HEK293 (cell line): ENCODE measurements at regions not wholly inside any gene's neighbourhood (a gene's known extent, or its start where the extent isn't known, plus 50 kb on each side); places are given as distances from the start of the nearest gene placed in this dataset.

Source experiments
- ATF2 ChIP-seq: fragments of 450-650 bp; formaldehyde crosslinking; IDR thresholded peaks from 2 replicates; pipeline ENCODE4 v1.5.1; 2016; ENCODE audit warnings: missing biosample characterization, missing genetic modification characterization, low read depth
- CTCF ChIP-seq: fragments of 450-650 bp; formaldehyde crosslinking; IDR thresholded peaks from 2 replicates; pipeline ENCODE4 v1.5.1; 2016; ENCODE audit warnings: missing biosample characterization, missing genetic modification characterization
- PRDM1 ChIP-seq: fragments of 450-650 bp; formaldehyde crosslinking; IDR thresholded peaks from 2 replicates; pipeline ENCODE4; 2016; ENCODE audit warnings: missing biosample characterization, missing genetic modification characterization

GRCh38 chr3:191139736-191140135 is 59.3 kb upstream of the OSTN start:
- TF ChIP-seq CTCF (tag by site-specific recombination) (no peak), PRDM1 (tag by site-specific recombination) (no peak), ATF2 (tag by site-specific recombination) (no peak)
